Fibroblast of lung (primary cell): ENCODE measurements at regions not wholly inside any gene's neighbourhood (a gene's known extent, or its start where the extent isn't known, plus 50 kb on each side); places are given as distances from the start of the nearest gene placed in this dataset.

ENCODE experiments used
- CTCF ChIP-seq, 2 donors: IDR thresholded peaks in 1 of 2; conservative IDR thresholded peaks in 1 of 2; 1 replicate in 1 of 2; 2 replicates in 1 of 2; pipeline ENCODE4 v1.5.1; 2011 to 2012; ENCODE audit warnings: low read length in 2 of 2, control low read depth in 1 of 2, inconsistent platforms in 1 of 2, low read depth in 1 of 2, mild to moderate bottlenecking in 1 of 2
- EZH2 ChIP-seq: IDR thresholded peaks from 2 replicates; pipeline ENCODE4 v1.5.1; 2012; ENCODE audit warnings: low read length, control low read depth, mild to moderate bottlenecking; ENCODE audit errors: missing control alignments

DNA sequence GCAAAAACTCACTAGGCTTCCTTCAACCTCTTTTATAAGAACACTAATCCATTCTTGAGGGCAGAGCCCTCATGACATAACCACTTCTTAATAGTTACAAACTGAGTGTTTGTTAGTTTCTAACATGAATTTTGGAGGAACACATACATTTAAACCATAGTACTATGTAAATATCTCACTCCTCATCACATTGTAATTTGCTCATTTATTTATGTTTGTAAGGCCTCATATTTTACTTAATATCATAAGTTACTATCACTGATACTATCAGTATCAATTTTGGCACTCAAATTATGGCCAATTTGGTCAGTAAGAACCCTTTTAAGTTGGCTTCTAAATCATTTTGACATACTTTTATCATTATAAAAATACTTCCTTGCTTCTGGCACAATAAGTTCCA lies 603.1 kb downstream of the ZEB2 start:
- no peak for TF ChIP-seq CTCF (conservative IDR thresholded peaks at IDR 0.05 in 1 of 2, IDR thresholded peaks at IDR 0.05 in 1 of 2; ENCODE audit: low read depth in 1 of 2, low read length in 2 of 2)
- no peak for TF ChIP-seq EZH2
